Neural cell (in vitro differentiated cells): ENCODE measurements at regions not wholly inside any gene's neighbourhood (a gene's known extent, or its start where the extent isn't known, plus 50 kb on each side); places are given as distances from the start of the nearest gene placed in this dataset.

ENCODE experiments used
- H2AFZ ChIP-seq: fragments of 200-600, 300-800 bp; sonication (generic), shearing (Covaris generic); 2 replicates; pipeline ENCODE4 v1.6.0; 2014; ENCODE audit warnings: low read depth, mild to moderate bottlenecking, antibody characterized with exemption, low read length, moderate library complexity
- H3F3A ChIP-seq: fragments of 200-600 bp; shearing (Covaris generic); 2 replicates; pipeline ENCODE4 v1.6.1; 2016; ENCODE audit warnings: mild to moderate bottlenecking, moderate library complexity, mixed read lengths, antibody characterized with exemption, low read length; ENCODE audit not compliant: insufficient read depth, poor library complexity, severe bottlenecking
- H3K27ac ChIP-seq: fragments of 200-600, 300-800 bp; sonication (generic), shearing (Covaris generic); 2 replicates; pipeline ENCODE4 v1.5.1; 2014; ENCODE audit warnings: mild to moderate bottlenecking, low read length, moderate library complexity
- H3K27me3 ChIP-seq: fragments of 300-800, 200-600 bp; sonication (generic), shearing (Covaris generic); 2 replicates; pipeline ENCODE4 v1.6.0; 2014; ENCODE audit warnings: mild to moderate bottlenecking, low read depth, low read length, moderate library complexity; ENCODE audit not compliant: insufficient read depth
- H3K36me3 ChIP-seq: fragments of 300-800, 200-600 bp; sonication (generic), shearing (Covaris generic); 2 replicates; pipeline ENCODE4 v1.5.1; 2014; ENCODE audit warnings: mild to moderate bottlenecking, antibody characterized with exemption, low read length, moderate library complexity; ENCODE audit not compliant: insufficient read depth
- H3K4me2 ChIP-seq: fragments of 300-800, 200-600 bp; sonication (generic), shearing (Covaris generic); 2 replicates; pipeline ENCODE4 v1.6.0; 2014; ENCODE audit warnings: mild to moderate bottlenecking, low read length
- H3K4me3 ChIP-seq: fragments of 300-800, 200-600 bp; sonication (generic), shearing (Covaris generic); 2 replicates; pipeline ENCODE4 v1.5.1; 2014; ENCODE audit warnings: mild to moderate bottlenecking, low read length, moderate library complexity
- H3K79me2 ChIP-seq: fragments of 200-600 bp; shearing (Covaris generic); replicated peaks from 2 replicates; pipeline ENCODE4 v1.6.0; 2014; ENCODE audit warnings: mild to moderate bottlenecking, low read length, moderate library complexity; ENCODE audit not compliant: insufficient read depth
- H3K9ac ChIP-seq: fragments of 300-800, 200-600 bp; sonication (generic), shearing (Covaris generic); 2 replicates; pipeline ENCODE4 v1.6.1; 2016; ENCODE audit warnings: mild to moderate bottlenecking, low read length, mixed read lengths
- H3K9me2 ChIP-seq: fragments of 200-600 bp; shearing (Covaris generic); 2 replicates; pipeline ENCODE4 v1.6.1; 2016; ENCODE audit warnings: mild to moderate bottlenecking, low read length, mixed read lengths; ENCODE audit not compliant: insufficient read depth
- H3K9me3 ChIP-seq: fragments of 200-600, 300-800 bp; sonication (generic), shearing (Covaris generic); 2 replicates; pipeline ENCODE4 v1.6.1; 2016; ENCODE audit warnings: mild to moderate bottlenecking, mixed run types, low read length, moderate library complexity, mixed read lengths
- H4K20me1 ChIP-seq: fragments of 200-600 bp; shearing (Covaris generic); 2 replicates; pipeline ENCODE4 v1.6.1; 2016; ENCODE audit warnings: mild to moderate bottlenecking, mixed run types; ENCODE audit not compliant: insufficient read depth
- CTCF ChIP-seq: fragments of 450-650 bp; IDR thresholded peaks from 2 replicates; pipeline ENCODE4 v1.5.1; 2014; ENCODE audit warnings: antibody characterized with exemption, mild to moderate bottlenecking, moderate library complexity; ENCODE audit not compliant: poor library complexity, severe bottlenecking
- EP300 ChIP-seq: fragments of 450-650 bp; conservative IDR thresholded peaks from 2 replicates; pipeline ENCODE4 v1.6.1; 2014; ENCODE audit warnings: antibody characterized with exemption, mild to moderate bottlenecking, moderate library complexity; ENCODE audit not compliant: poor library complexity, severe bottlenecking
- EZH2 ChIP-seq: fragments of 200-600, 300-800 bp; shearing (Covaris generic), sonication (generic); IDR thresholded peaks from 2 replicates; pipeline ENCODE4 v1.6.1; 2014; ENCODE audit warnings: antibody characterized with exemption, low read length, borderline replicate concordance, mild to moderate bottlenecking; ENCODE audit not compliant: insufficient read depth, poor library complexity, severe bottlenecking
- MXI1 ChIP-seq: fragments of 450-650 bp; conservative IDR thresholded peaks from 2 replicates; pipeline ENCODE4 v1.6.1; 2014; ENCODE audit warnings: antibody characterized with exemption, mild to moderate bottlenecking; ENCODE audit not compliant: poor library complexity, severe bottlenecking
- POLR2AphosphoS5 ChIP-seq: IDR thresholded peaks from 2 replicates; pipeline ENCODE4 v1.6.1; 2012
- RAD21 ChIP-seq: fragments of 450-650 bp; conservative IDR thresholded peaks from 2 replicates; pipeline ENCODE4 v1.6.1; 2014; ENCODE audit warnings: antibody characterized with exemption, mild to moderate bottlenecking, moderate library complexity
- SMC3 ChIP-seq: fragments of 450-650 bp; conservative IDR thresholded peaks from 2 replicates; pipeline ENCODE4 v1.6.1; 2014; ENCODE audit warnings: antibody characterized with exemption, mild to moderate bottlenecking, moderate library complexity; ENCODE audit not compliant: poor library complexity
- TAF1 ChIP-seq: IDR thresholded peaks from 2 replicates; pipeline ENCODE4 v1.6.1; 2012; ENCODE audit warnings: low read depth
- TF ChIP-seq, protein P1 (sequence below): IDR thresholded peaks from 2 replicates; pipeline ENCODE4 v1.6.1; 2012; ENCODE audit warnings: borderline replicate concordance

DNA sequence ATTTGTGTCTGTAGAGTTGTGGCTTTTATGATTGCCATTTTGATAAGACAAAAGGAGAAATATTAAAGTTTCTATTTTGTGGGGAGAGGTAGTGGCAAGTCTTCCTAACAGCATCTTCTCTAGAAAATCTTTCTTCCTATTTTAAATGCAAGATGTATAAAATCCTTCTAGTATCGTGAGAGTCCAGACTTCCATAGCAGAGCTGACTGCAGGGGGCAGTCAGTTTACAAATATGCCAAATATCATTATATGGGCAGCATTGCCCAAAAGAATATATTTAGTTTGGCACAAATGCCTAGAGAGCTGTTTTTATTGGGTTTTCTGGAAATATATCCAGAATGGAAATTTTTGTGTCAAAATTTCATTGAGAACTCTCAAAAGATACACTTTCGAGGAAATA is 82.1 kb upstream of the ALDH1A1 start:
- Histone ChIP-seq H2AFZ (no peak overlapping the region), H3K9me3 (no peaks in the 10 kb centered on the region), H3K4me2 (no peak overlapping the region), H3K36me3 (no peaks in the 10 kb centered on the region), H3K27me3 (no peaks in the 10 kb centered on the region), H3K4me3 (no peak overlapping the region), H3K79me2 (no peaks in the 10 kb centered on the region), H3K9ac (no peak overlapping the region), H3F3A (no peaks in the 10 kb centered on the region), H4K20me1 (no peaks in the 10 kb centered on the region), H3K9me2 (no peaks in the 10 kb centered on the region), H3K27ac (no peak overlapping the region)
- TF ChIP-seq RAD21 (no peak), MXI1 (no peak), CTCF (no peak), EZH2 (no peak), SMC3 (no peak), POLR2AphosphoS5 (no peak), TAF1 (no peak), EP300 (no peak)
- TF ChIP-seq, protein P1, sequence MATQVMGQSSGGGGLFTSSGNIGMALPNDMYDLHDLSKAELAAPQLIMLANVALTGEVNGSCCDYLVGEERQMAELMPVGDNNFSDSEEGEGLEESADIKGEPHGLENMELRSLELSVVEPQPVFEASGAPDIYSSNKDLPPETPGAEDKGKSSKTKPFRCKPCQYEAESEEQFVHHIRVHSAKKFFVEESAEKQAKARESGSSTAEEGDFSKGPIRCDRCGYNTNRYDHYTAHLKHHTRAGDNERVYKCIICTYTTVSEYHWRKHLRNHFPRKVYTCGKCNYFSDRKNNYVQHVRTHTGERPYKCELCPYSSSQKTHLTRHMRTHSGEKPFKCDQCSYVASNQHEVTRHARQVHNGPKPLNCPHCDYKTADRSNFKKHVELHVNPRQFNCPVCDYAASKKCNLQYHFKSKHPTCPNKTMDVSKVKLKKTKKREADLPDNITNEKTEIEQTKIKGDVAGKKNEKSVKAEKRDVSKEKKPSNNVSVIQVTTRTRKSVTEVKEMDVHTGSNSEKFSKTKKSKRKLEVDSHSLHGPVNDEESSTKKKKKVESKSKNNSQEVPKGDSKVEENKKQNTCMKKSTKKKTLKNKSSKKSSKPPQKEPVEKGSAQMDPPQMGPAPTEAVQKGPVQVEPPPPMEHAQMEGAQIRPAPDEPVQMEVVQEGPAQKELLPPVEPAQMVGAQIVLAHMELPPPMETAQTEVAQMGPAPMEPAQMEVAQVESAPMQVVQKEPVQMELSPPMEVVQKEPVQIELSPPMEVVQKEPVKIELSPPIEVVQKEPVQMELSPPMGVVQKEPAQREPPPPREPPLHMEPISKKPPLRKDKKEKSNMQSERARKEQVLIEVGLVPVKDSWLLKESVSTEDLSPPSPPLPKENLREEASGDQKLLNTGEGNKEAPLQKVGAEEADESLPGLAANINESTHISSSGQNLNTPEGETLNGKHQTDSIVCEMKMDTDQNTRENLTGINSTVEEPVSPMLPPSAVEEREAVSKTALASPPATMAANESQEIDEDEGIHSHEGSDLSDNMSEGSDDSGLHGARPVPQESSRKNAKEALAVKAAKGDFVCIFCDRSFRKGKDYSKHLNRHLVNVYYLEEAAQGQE: no peak

DNA sequence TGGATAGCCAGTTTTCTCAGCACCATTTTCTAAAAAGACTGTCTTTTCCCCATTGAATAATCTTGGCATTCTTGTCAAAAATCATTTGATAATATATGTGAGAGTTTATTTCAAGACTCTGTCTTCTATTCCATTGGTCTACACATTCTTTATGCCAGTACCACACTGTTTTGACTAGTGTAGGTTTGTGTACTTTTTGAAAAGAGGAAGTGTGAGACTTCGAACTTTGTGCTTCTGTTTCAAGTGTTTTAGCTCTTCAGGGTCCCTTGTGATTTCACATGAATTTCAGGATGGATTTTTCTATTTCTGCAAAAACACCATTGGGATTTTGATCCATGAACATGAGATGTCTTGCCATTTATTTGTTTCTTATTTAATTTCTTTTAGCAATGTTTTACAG is 78.5 kb upstream of the ALDH1A1 start:
- Histone ChIP-seq H4K20me1 (no peaks in the 10 kb centered on the region), H3K9me3 (no peaks in the 10 kb centered on the region), H3K79me2 (no peaks in the 10 kb centered on the region), H3K4me3 (no peak overlapping the region), H3K36me3 (no peaks in the 10 kb centered on the region), H2AFZ (no peak overlapping the region), H3K4me2 (no peak overlapping the region), H3K27ac (no peak overlapping the region), H3K9me2 (no peaks in the 10 kb centered on the region), H3K9ac (no peak overlapping the region), H3K27me3 (no peaks in the 10 kb centered on the region), H3F3A (no peaks in the 10 kb centered on the region)
- TF ChIP-seq CTCF (no peak), EP300 (no peak), RAD21 (no peak), MXI1 (no peak), POLR2AphosphoS5 (no peak), TAF1 (no peak), SMC3 (no peak), EZH2 (no peak)
- TF ChIP-seq, protein P1: no peak
